ENCODE measurements at regions not wholly inside any gene's neighbourhood (a gene's known extent, or its start where the extent isn't known, plus 50 kb on each side); places are given as distances from the start of the nearest gene placed in this dataset.
"Not testable (repeated sequence)": the region's sequence is repeated elsewhere in the genome, so short reads cannot be mapped to it uniquely, and the experiment has no call there.

GRCh38 chr4:125760956-125761355, 446.2 kb downstream of the FAT4 start:
- no peak for DNase-seq

- DNase-seq, result no peak
Measured at GRCh38 chr4:125762537-125762936, 447.8 kb downstream of the FAT4 start.

GRCh38 chr4:125765941-125766340, 451.2 kb downstream of the FAT4 start:
- no peak for DNase-seq

- DNase-seq, result no peak
Measured at GRCh38 chr4:125770814-125771398, 456.2 kb downstream of the FAT4 start.

- DNase-seq, result no peak
Measured at GRCh38 chr4:125772680-125773079, 457.9 kb downstream of the FAT4 start.

- no peak for DNase-seq
Measured at GRCh38 chr4:125773502-125773901, 458.7 kb downstream of the FAT4 start.

- no peak for DNase-seq
Measured at GRCh38 chr4:125773931-125774330, 459.2 kb downstream of the FAT4 start.

GRCh38 chr4:125776146-125776545, 461.4 kb downstream of the FAT4 start:
- DNase-seq, result no peak

GRCh38 chr4:125780164-125780563, 465.4 kb downstream of the FAT4 start:
- no peak for DNase-seq

GRCh38 chr4:125780747-125781146, 466.0 kb downstream of the FAT4 start:
- DNase-seq, result no peak

- no peak for DNase-seq
Measured at GRCh38 chr4:125781651-125782050, 466.9 kb downstream of the FAT4 start.

GRCh38 chr4:125784741-125785140, 470.0 kb downstream of the FAT4 start:
- no peak for DNase-seq

- DNase-seq, result no peak
Measured at GRCh38 chr4:125787707-125788106, 473.0 kb downstream of the FAT4 start.

- DNase-seq, result no peak
Measured at GRCh38 chr4:125789023-125789422, 474.3 kb downstream of the FAT4 start.

GRCh38 chr4:125791896-125792295, 477.1 kb downstream of the FAT4 start:
- no peak for DNase-seq

GRCh38 chr4:125794989-125795388, 480.2 kb downstream of the FAT4 start:
- DNase-seq, result no peak

GRCh38 chr4:125796138-125796537, 481.4 kb downstream of the FAT4 start:
- no peak for DNase-seq

- not testable (repeated sequence) for DNase-seq
Measured at GRCh38 chr4:125797621-125798020, 482.9 kb downstream of the FAT4 start.

- DNase-seq, result no peak
Measured at GRCh38 chr4:125801373-125801772, 486.6 kb downstream of the FAT4 start.

GRCh38 chr4:125801924-125802323, 487.2 kb downstream of the FAT4 start:
- DNase-seq, result no peak

- no peak for DNase-seq
Measured at GRCh38 chr4:125808022-125808421, 493.3 kb downstream of the FAT4 start.

GRCh38 chr4:125808570-125808969, 493.8 kb downstream of the FAT4 start:
- DNase-seq, result no peak

GRCh38 chr4:125811892-125812291, 497.1 kb downstream of the FAT4 start:
- DNase-seq, result no peak

- no peak for DNase-seq
Measured at GRCh38 chr4:125826801-125827695, 512.3 kb downstream of the FAT4 start.

- DNase-seq, result no peak
Measured at GRCh38 chr4:125827696-125828052, 512.9 kb downstream of the FAT4 start.

Data from T-helper 1 cell (primary cell).